ENCODE measurements at regions not wholly inside any gene's neighbourhood (a gene's known extent, or its start where the extent isn't known, plus 50 kb on each side); places are given as distances from the start of the nearest gene placed in this dataset.
"Not testable (repeated sequence)": the region's sequence is repeated elsewhere in the genome, so short reads cannot be mapped to it uniquely, and the experiment has no call there.

DNA sequence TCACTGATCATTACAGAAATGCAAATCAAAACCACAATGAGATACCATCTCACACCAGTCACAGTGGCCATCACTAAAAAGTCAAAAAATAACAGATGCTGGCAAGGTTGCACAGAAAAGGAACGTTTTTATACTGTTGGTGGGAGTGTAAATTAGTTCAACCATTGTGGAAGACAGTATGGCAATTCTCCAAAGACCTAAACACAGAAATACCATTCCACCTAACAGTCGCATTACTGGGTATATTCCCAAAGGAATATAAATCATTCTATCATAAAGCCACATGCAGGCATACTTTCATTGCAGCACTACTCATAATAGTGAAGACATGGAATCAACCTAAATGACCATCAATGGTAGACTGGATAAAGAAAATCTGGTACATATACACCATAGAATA lies 83.2 kb upstream of the ARID5B start:
- H3K4me1 ChIP-seq (ENCODE audit: control insufficient read depth in 2 of 2, insufficient read depth in 2 of 2, low read length in 2 of 2); H3K27ac ChIP-seq (ENCODE audit: low read length in 2 of 2); H3K27ac Mint-ChIP-seq; ATAC-seq (ENCODE audit: low read depth); H3K9me3 Mint-ChIP-seq (ENCODE audit: insufficient read depth); DNase-seq; H3K27me3 Mint-ChIP-seq; H3K4me3 ChIP-seq (ENCODE audit: control extremely low read depth in 1 of 5, extremely low read depth in 1 of 5, insufficient read depth in 1 of 5, low read depth in 2 of 5, low read length in 4 of 5); H3K27me3 ChIP-seq (replicated peaks in 1 of 4; ENCODE audit: control extremely low read depth in 1 of 4, control insufficient read depth in 3 of 4, insufficient read depth in 4 of 4, low read length in 3 of 4); H4K20me1 ChIP-seq (ENCODE audit: control insufficient read depth, insufficient read depth, low read length, poor library complexity, severe bottlenecking); H3K9ac ChIP-seq (ENCODE audit: low read length); H2AFZ ChIP-seq (ENCODE audit: insufficient read depth, low read depth, low read length, poor library complexity, severe bottlenecking); H3K4me3 Mint-ChIP-seq; H3K4me1 Mint-ChIP-seq; intact Hi-C loops (cut with micrococcal nuclease); H3K79me2 ChIP-seq (ENCODE audit: control insufficient read depth, insufficient read depth, low read length); H3K4me2 ChIP-seq (replicated peaks; ENCODE audit: low read depth, low read length, poor library complexity, severe bottlenecking); H3K36me3 ChIP-seq (replicated peaks in 1 of 2; ENCODE audit: control extremely low read depth in 1 of 2, control insufficient read depth in 1 of 2, extremely low read depth in 1 of 2, insufficient read depth in 2 of 2, low read length in 1 of 2); POLR2A ChIA-PET; H3K9me3 ChIP-seq (ENCODE audit: control extremely low read depth in 1 of 3, control insufficient read depth in 2 of 3, insufficient read depth in 1 of 3, low read length in 2 of 3): not testable (repeated sequence)
- WGBS (ENCODE audit: insufficient coverage), result no CpG with 5 or more reads among the region's 2 CpGs
- CTCF ChIA-PET, result interaction anchor here (1.3 kb wide), 1 partner anchor 68 kb away, joined by 7 read pairs; no protein-coding TSS in a partner anchor

- no peaks in the 10 kb centered on the region for H3K27me3 ChIP-seq (replicated peaks in 1 of 4; ENCODE audit: control extremely low read depth in 1 of 4, control insufficient read depth in 3 of 4, insufficient read depth in 4 of 4, low read length in 3 of 4)
- H3K4me2 ChIP-seq (replicated peaks; ENCODE audit: low read depth, low read length, poor library complexity, severe bottlenecking), result no peak overlapping the region
- Mint-ChIP-seq H3K4me1 (no peaks in the 10 kb centered on the region), H3K27ac (no peak overlapping the region), H3K27me3 (no peaks in the 10 kb centered on the region), H3K4me3 (no peak overlapping the region), H3K9me3 (ENCODE audit: insufficient read depth) (no peaks in the 10 kb centered on the region)
- intact Hi-C loops (cut with micrococcal nuclease), result no loop called here
- no peak for TF ChIP-seq CTCF (IDR thresholded peaks at IDR 0.05)
- TF ChIP-seq EZH2 (IDR thresholded peaks at IDR 0.05; ENCODE audit: borderline replicate concordance, insufficient read depth, low read depth, low read length, poor library complexity, severe bottlenecking), result no peak
- CTCF ChIA-PET, result interaction anchor here (1.0 to 1.5 kb wide), 3 partner anchors 16 to 678 kb away, joined by 3 to 4 read pairs (median 3); no protein-coding TSS in a partner anchor
- H2AFZ ChIP-seq (ENCODE audit: insufficient read depth, low read depth, low read length, poor library complexity, severe bottlenecking), result no peak overlapping the region
- H3K79me2 ChIP-seq (ENCODE audit: control insufficient read depth, insufficient read depth, low read length), result no peaks in the 10 kb centered on the region
- no peaks in the 10 kb centered on the region for H3K4me1 ChIP-seq (ENCODE audit: control insufficient read depth in 2 of 2, insufficient read depth in 2 of 2, low read length in 2 of 2)
- H3K4me3 ChIP-seq (ENCODE audit: control extremely low read depth in 1 of 5, extremely low read depth in 1 of 5, insufficient read depth in 1 of 5, low read depth in 2 of 5, low read length in 4 of 5), result no peak overlapping the region
- WGBS (ENCODE audit: insufficient coverage), result 17% methylated on average over 1 of the region's 1 CpG
- DNase-seq (no peak), ATAC-seq (ENCODE audit: low read depth) (no peak)
- no peak overlapping the region for H3K9ac ChIP-seq (ENCODE audit: low read length)
- POLR2A ChIA-PET, result no interaction called here
- no peaks in the 10 kb centered on the region for H3K36me3 ChIP-seq (replicated peaks in 1 of 2; ENCODE audit: control extremely low read depth in 1 of 2, control insufficient read depth in 1 of 2, extremely low read depth in 1 of 2, insufficient read depth in 2 of 2, low read length in 1 of 2)
- peaks cover 0 to 1% (median 0%) of the 10 kb centered on the region in 3 donors for H3K9me3 ChIP-seq (ENCODE audit: control extremely low read depth in 1 of 3, control insufficient read depth in 2 of 3, insufficient read depth in 1 of 3, low read length in 2 of 3)
- H4K20me1 ChIP-seq (ENCODE audit: control insufficient read depth, insufficient read depth, low read length, poor library complexity, severe bottlenecking), result no peaks in the 10 kb centered on the region
- no peak overlapping the region for H3K27ac ChIP-seq (ENCODE audit: low read length in 2 of 2)
Measured at GRCh38 chr10:61819208-61819607, 82.3 kb upstream of the ARID5B start.
